ENCODE measurements at regions not wholly inside any gene's neighbourhood (a gene's known extent, or its start where the extent isn't known, plus 50 kb on each side); places are given as distances from the start of the nearest gene placed in this dataset.
"Not testable (repeated sequence)": the region's sequence is repeated elsewhere in the genome, so short reads cannot be mapped to it uniquely, and the experiment has no call there.

GRCh38 chr18:22822841-22823508 is 110.2 kb upstream of the RBBP8 start:
- no peaks in the 10 kb centered on the region for H3K9me3 Mint-ChIP-seq
- no peak overlapping the region for H3K4me3 Mint-ChIP-seq
- no peak for DNase-seq
- H3K36me3 Mint-ChIP-seq (ENCODE audit: low read depth): no peaks in the 10 kb centered on the region
- H3K4me1 Mint-ChIP-seq (ENCODE audit: low read depth): peaks cover 2% of the 10 kb centered on the region
- H3K27me3 Mint-ChIP-seq: peaks cover 19% of the 10 kb centered on the region
- H3K27ac Mint-ChIP-seq: no peak overlapping the region

DNA sequence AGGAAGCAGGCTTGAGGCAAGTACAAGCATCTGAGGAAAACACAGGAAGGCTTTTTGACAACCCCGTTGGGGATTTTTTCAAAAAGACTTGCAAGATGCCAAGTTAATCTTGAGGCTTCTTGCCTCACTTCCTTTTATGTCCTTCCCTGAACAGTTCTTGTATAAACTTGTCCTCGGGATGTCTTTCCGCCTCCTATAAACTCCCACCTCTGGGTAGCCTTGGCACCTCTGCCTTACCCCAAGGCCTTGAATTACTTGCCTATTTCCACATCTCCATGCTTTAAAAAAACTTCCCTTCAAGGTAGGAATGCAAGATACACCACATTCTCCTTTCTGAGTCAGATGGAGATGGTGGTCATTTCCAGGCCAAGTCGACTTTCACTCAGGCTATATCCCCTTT is 106.4 kb upstream of the RBBP8 start:
- Mint-ChIP-seq H3K9me3 (no peaks in the 10 kb centered on the region), H3K36me3 (ENCODE audit: low read depth) (no peaks in the 10 kb centered on the region), H3K4me3 (no peak overlapping the region), H3K4me1 (ENCODE audit: low read depth) (peaks cover 11% of the 10 kb centered on the region), H3K27ac (no peak overlapping the region), H3K27me3 (peaks cover 23% of the 10 kb centered on the region)
- DNase-seq: no peak

DNA sequence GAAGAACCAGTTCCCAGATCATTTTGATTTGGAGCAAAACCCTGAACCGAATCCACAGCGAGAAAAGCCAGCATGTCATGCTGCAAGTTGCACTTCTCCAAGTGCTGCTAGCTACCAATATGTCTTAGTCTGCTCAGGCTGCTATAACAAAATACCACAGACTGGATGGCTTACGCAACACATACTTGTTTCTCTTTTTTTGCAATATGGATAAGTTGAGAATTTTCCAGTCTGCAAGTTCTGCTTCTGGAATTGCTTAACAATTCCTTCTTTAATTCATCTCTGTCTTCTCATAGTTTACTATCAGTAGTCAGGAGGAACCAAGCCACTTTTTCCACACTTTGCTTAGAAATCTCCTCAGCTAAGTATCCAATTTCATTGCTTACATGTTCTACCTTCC is 105.9 kb upstream of the RBBP8 start:
- H3K27ac Mint-ChIP-seq: no peak overlapping the region
- no peak for DNase-seq
- no peaks in the 10 kb centered on the region for H3K9me3 Mint-ChIP-seq
- H3K4me3 Mint-ChIP-seq: no peak overlapping the region
- H3K27me3 Mint-ChIP-seq: peaks cover 25% of the 10 kb centered on the region
- no peaks in the 10 kb centered on the region for H3K36me3 Mint-ChIP-seq (ENCODE audit: low read depth)
- peaks cover 12% of the 10 kb centered on the region for H3K4me1 Mint-ChIP-seq (ENCODE audit: low read depth)

DNA sequence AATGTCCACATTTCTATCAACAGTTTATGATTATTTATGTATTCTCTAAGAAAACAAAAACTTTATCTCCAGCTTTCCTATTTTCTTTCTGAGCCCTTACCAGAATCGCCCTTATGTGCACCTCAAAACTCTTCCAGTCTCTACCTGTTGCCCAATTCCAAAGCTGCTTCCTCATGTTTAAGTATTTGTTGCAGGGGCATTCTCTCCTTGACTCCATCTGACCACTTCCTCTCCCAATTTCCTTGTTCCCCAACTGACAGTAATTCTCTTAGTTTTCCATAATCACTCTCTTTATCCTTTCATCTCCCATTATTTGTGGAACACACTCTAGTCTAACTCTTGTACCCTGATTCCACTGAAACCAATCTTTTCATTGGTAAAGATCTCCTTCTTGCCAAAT is 105.4 kb upstream of the RBBP8 start:
- peaks cover 12% of the 10 kb centered on the region for H3K4me1 Mint-ChIP-seq (ENCODE audit: low read depth)
- no peaks in the 10 kb centered on the region for H3K9me3 Mint-ChIP-seq
- no peak overlapping the region for H3K27ac Mint-ChIP-seq

DNA sequence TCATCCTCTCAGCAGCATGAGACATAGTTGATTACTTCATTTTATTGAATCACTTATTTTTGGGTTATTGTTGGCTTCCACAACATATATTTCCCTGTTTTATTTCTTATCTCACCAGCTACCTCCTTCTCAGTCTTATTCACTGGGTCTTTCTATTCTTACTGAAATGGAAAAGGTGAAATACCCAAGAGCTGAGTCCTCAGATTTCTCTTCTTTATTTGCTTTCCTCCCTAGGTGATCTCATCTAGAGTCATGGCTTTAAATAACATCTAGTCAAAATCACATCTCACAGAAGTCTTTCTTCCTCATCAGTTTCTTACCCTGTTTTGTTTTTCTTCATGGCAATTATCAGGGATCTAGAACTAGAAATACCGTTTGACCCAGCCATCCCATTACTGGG is 105.0 kb upstream of the RBBP8 start:
- Mint-ChIP-seq H3K27me3 (peaks cover 31% of the 10 kb centered on the region), H3K4me1 (ENCODE audit: low read depth) (peaks cover 12% of the 10 kb centered on the region), H3K9me3 (no peaks in the 10 kb centered on the region), H3K36me3 (ENCODE audit: low read depth) (no peaks in the 10 kb centered on the region), H3K4me3 (no peak overlapping the region), H3K27ac (no peak overlapping the region)
- DNase-seq: no peak

More for the DNA sequence above, 105.4 kb upstream of the RBBP8 start:
- Mint-ChIP-seq H3K4me3 (no peak overlapping the region), H3K36me3 (ENCODE audit: low read depth) (no peaks in the 10 kb centered on the region), H3K27me3 (peaks cover 30% of the 10 kb centered on the region)
- no peak for DNase-seq

DNA sequence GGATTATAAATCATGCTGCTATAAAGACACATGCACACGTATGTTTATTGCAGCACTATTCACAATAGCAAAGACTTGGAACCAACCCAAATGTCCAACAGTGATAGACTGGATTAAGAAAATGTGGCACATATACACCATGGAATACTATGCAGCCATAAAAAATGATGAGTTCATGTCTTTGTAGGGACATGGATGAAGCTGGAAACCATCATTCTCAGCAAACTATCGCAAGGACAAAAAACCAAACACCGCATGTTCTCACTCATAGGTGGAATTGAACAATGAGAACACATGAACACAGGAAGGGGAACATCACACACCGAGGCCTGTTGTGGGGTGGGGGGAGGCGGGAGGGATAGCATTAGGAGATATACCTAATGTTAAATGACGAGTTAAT is 104.5 kb upstream of the RBBP8 start:
- H3K27ac Mint-ChIP-seq; H3K9me3 Mint-ChIP-seq; H3K36me3 Mint-ChIP-seq (ENCODE audit: low read depth); H3K4me3 Mint-ChIP-seq; DNase-seq: not testable (repeated sequence)
- Mint-ChIP-seq H3K4me1 (ENCODE audit: low read depth) (peaks cover 12% of the 10 kb centered on the region), H3K27me3 (peaks cover 36% of the 10 kb centered on the region)

DNA sequence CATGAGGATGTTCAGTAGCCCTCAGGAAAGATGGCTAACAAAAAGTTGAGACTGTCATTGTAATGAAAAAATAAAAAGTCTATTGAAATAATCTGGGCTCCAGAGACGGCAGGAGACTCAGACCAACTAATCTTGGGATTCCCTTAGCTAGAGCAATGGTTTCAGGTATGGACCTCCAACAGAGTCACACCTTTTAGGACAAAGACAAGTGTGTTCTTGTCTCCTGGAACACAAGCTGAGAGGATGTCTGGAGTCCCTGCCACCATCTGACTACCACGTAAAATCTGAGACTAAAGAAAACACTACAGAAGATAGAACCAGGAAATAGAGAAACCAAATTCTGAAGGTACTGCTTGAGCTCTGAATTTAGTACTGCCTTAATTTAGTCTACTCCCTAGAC is 103.3 kb upstream of the RBBP8 start:
- no peaks in the 10 kb centered on the region for H3K9me3 Mint-ChIP-seq
- H3K36me3 Mint-ChIP-seq (ENCODE audit: low read depth): no peaks in the 10 kb centered on the region
- no peak overlapping the region for H3K4me3 Mint-ChIP-seq
- no peak overlapping the region for H3K27ac Mint-ChIP-seq
- H3K27me3 Mint-ChIP-seq: peaks cover 30% of the 10 kb centered on the region
- H3K4me1 Mint-ChIP-seq (ENCODE audit: low read depth): peaks cover 12% of the 10 kb centered on the region
- DNase-seq: no peak

DNA sequence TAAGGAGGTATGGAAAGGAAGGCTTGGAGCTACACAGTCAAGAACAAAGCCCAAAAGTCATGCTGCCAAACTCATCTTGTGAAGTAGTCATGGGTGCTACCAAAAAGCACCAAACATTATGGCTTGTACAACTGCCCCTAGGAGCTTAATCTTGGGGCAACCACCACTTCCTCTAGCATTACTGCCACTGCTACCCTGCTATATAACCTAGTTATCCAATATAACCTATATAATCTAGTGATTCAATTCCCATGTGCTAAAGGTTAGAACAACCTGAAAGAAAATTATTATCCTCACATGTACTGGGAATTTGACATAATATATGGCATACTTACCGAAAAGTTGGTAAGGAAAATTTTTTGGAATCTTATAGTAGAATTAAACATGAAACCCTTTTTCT is 102.6 kb upstream of the RBBP8 start:
- Mint-ChIP-seq H3K4me1 (ENCODE audit: low read depth) (peaks cover 12% of the 10 kb centered on the region), H3K27me3 (peaks cover 28% of the 10 kb centered on the region), H3K4me3 (no peak overlapping the region), H3K9me3 (no peaks in the 10 kb centered on the region), H3K27ac (no peak overlapping the region), H3K36me3 (ENCODE audit: low read depth) (no peaks in the 10 kb centered on the region)
- no peak for DNase-seq

GRCh38 chr18:22831441-22831904 is 101.7 kb upstream of the RBBP8 start:
- no peaks in the 10 kb centered on the region for H3K9me3 Mint-ChIP-seq
- peaks cover 29% of the 10 kb centered on the region for H3K27me3 Mint-ChIP-seq
- H3K36me3 Mint-ChIP-seq (ENCODE audit: low read depth): no peaks in the 10 kb centered on the region
- H3K27ac Mint-ChIP-seq: no peak overlapping the region
- H3K4me3 Mint-ChIP-seq: no peak overlapping the region
- DNase-seq: no peak
- peaks cover 12% of the 10 kb centered on the region for H3K4me1 Mint-ChIP-seq (ENCODE audit: low read depth)

DNA sequence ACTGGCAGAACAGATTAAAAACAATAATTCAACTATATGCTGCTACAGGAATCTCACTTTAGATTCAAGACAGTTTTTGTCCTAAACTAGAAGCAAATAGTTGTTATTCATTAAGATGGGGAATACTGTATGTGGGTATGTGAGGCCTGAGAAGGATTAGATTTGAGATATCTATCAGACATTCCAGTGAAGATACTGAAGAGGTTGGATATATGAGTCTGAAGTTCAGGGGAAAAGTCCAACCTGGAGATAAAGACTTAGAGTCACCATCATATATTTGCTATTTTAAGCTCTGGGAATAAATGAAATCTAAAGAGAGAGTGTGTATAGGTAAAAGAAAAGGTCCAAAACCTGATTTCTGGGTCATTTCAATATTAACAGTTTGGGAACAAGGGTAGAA is 96.2 kb upstream of the RBBP8 start:
- Mint-ChIP-seq H3K36me3 (ENCODE audit: low read depth) (no peaks in the 10 kb centered on the region), H3K4me1 (ENCODE audit: low read depth) (no peaks in the 10 kb centered on the region), H3K4me3 (no peak overlapping the region), H3K27me3 (peaks cover 22% of the 10 kb centered on the region), H3K27ac (no peak overlapping the region), H3K9me3 (no peaks in the 10 kb centered on the region)
- no peak for DNase-seq

DNA sequence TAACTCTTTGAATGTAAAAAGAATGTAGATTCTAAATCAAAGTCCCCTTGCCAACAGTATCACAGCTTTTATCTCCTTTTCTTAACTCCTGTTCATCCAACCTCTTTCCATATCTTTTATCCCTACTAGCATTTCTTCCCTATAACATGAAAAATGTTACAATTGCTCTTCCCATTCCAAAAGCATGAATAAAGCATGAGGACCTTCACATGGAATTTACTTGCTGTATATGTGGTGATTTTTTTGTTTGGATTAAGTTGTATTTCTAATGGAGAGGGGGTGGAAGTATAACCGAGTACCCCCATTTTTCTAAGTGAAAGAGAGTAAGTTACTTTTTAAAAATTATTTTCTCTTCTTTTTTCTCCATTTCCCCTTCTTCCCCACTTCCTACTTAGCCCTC is 94.9 kb upstream of the RBBP8 start:
- Mint-ChIP-seq H3K27ac (no peak overlapping the region), H3K36me3 (ENCODE audit: low read depth) (no peaks in the 10 kb centered on the region), H3K4me1 (ENCODE audit: low read depth) (no peaks in the 10 kb centered on the region), H3K9me3 (no peaks in the 10 kb centered on the region), H3K4me3 (no peak overlapping the region), H3K27me3 (peaks cover 14% of the 10 kb centered on the region)
- DNase-seq: no peak

GRCh38 chr18:22838639-22839277 is 94.4 kb upstream of the RBBP8 start:
- DNase-seq: no peak
- peaks cover 12% of the 10 kb centered on the region for H3K27me3 Mint-ChIP-seq
- H3K36me3 Mint-ChIP-seq (ENCODE audit: low read depth): no peaks in the 10 kb centered on the region
- H3K4me3 Mint-ChIP-seq: no peak overlapping the region
- no peak overlapping the region for H3K27ac Mint-ChIP-seq
- H3K9me3 Mint-ChIP-seq: no peaks in the 10 kb centered on the region
- H3K4me1 Mint-ChIP-seq (ENCODE audit: low read depth): no peaks in the 10 kb centered on the region

- H3K4me3 Mint-ChIP-seq: no peak overlapping the region
- no peak for DNase-seq
- H3K36me3 Mint-ChIP-seq (ENCODE audit: low read depth): no peaks in the 10 kb centered on the region
- H3K27me3 Mint-ChIP-seq: peaks cover 12% of the 10 kb centered on the region
- H3K4me1 Mint-ChIP-seq (ENCODE audit: low read depth): no peaks in the 10 kb centered on the region
- no peaks in the 10 kb centered on the region for H3K9me3 Mint-ChIP-seq
- H3K27ac Mint-ChIP-seq: no peak overlapping the region
These were observed 93.7 kb upstream of the RBBP8 start for GRCh38 chr18:22839340-22839821.

DNA sequence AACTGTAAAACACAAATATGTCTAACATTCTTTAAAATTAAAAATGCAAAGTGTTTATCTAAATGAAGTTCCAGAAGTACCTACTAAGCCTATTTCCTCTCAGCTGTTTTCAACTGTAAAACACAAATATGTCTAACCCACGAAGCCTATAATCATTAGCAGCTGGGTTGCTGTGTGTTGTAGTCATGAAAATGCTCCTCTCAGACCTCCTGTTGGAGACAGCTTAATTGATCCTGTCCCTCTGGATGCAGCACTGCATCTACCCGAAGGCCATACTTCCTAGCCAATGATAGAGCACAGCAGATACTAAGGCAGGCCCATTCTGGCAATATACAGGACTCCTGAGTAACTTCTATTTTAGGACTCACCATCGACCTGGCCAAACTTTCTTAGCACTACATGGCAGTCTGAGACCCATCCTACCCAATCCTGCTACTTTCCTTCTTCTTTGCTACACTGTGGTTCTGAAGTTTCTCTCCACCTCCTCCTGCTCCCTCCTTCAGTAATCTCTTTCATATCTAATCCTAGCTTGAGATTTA is 92.5 kb upstream of the RBBP8 start:
- Mint-ChIP-seq H3K4me1 (ENCODE audit: low read depth) (no peaks in the 10 kb centered on the region), H3K9me3 (no peaks in the 10 kb centered on the region), H3K4me3 (no peak overlapping the region), H3K36me3 (ENCODE audit: low read depth) (no peaks in the 10 kb centered on the region), H3K27ac (no peak overlapping the region), H3K27me3 (peaks cover 10% of the 10 kb centered on the region)
- DNase-seq: no peak

DNA sequence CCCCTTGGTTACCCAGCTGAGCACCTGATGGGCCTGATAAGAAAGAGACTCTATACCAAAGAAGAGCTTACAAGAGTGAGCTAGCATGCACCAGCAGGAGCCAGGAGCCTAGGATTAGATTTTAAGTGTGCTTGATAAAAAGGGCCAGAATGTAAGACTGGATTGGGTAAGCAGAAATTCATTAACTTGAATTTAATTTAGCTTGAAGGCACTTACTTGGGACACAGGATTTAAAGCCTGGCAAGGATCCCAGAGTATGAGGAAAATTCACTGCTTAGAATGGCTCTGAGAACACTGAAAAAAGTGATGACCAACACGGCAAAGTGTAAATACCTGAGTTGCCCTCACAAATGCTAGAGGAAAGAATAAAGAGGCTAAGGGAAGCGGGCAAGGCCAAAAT is 91.3 kb upstream of the RBBP8 start:
- Mint-ChIP-seq H3K4me3 (no peak overlapping the region), H3K4me1 (ENCODE audit: low read depth) (no peaks in the 10 kb centered on the region), H3K36me3 (ENCODE audit: low read depth) (no peaks in the 10 kb centered on the region), H3K9me3 (no peaks in the 10 kb centered on the region), H3K27me3 (peaks cover 8% of the 10 kb centered on the region), H3K27ac (no peak overlapping the region)
- DNase-seq: no peak

Measured in activated T-cell treated with anti-CD3 and anti-CD28 coated beads, Interleukin-2, amount 50 U/mL, for 24 hours (primary cell).